SK-N-SH (cell line): ENCODE measurements at regions not wholly inside any gene's neighbourhood (a gene's known extent, or its start where the extent isn't known, plus 50 kb on each side); places are given as distances from the start of the nearest gene placed in this dataset.
"Not testable (repeated sequence)": the region's sequence is repeated elsewhere in the genome, so short reads cannot be mapped to it uniquely, and the experiment has no call there.

ENCODE experiments used
- CTCF ChIA-PET: fragments of 300-600, 350-600 bp; formaldehyde crosslinking; extraction: SDS; loops from one replicate; lab custom pipeline; 2021; lab: Yijun Ruan, JAX
- POLR2A ChIA-PET: fragments of 350-600 bp; sonication (Branson Sonifier 250); formaldehyde crosslinking; extraction: SDS; loops from one replicate; lab custom pipeline; 2020; ENCODE audit warnings: antibody characterized with exemption, inconsistent platforms; lab: Yijun Ruan, JAX
- DNase-seq: peaks from one replicate; pipeline ENCODE4 v3.0.0; 2012
- H2AFZ ChIP-seq: fragments of 200-600 bp; sonication (generic); 2 replicates; pipeline ENCODE4 v1.8.1; 2016; ENCODE audit warnings: antibody characterized with exemption, mild to moderate bottlenecking, low read depth
- H3F3A ChIP-seq: fragments of 200-600 bp; sonication (generic); replicated peaks from 2 replicates; pipeline ENCODE3; 2016; ENCODE audit warnings: antibody characterized with exemption, mild to moderate bottlenecking; ENCODE audit not compliant: insufficient read depth
- H3K27ac ChIP-seq, 2 experiments: fragments of 200-500 bp in 1 of 2; fragments of 200-600 bp in 1 of 2; sonication (Bioruptor generic) in 1 of 2; sonication (generic), shearing (Covaris generic) in 1 of 2; 2 replicates each; pipeline versions ENCODE4 v1.5.1 to v1.6.1; 2014 to 2016; ENCODE audit warnings: low read depth in 2 of 2, inconsistent platforms in 1 of 2, low read length in 1 of 2, mild to moderate bottlenecking in 1 of 2, mixed read lengths in 1 of 2
- H3K27me3 ChIP-seq: fragments of 200-600 bp; sonication (generic), shearing (Covaris generic); 2 replicates; pipeline ENCODE4 v1.6.1; 2016; ENCODE audit warnings: mixed run types; ENCODE audit not compliant: insufficient read depth
- H3K36me3 ChIP-seq, 2 experiments: fragments of 200-500 bp in 1 of 2; fragments of 200-600 bp in 1 of 2; sonication (Bioruptor generic) in 1 of 2; sonication (generic) in 1 of 2; replicated peaks in 1 of 2; 2 replicates each; pipeline versions ENCODE3 to v1.5.1; 2014 to 2016; ENCODE audit warnings: low read length in 1 of 2, mild to moderate bottlenecking in 1 of 2; ENCODE audit not compliant: insufficient read depth in 2 of 2, control insufficient read depth in 1 of 2
- H3K4me1 ChIP-seq, 2 experiments: fragments of 200-500 bp in 1 of 2; fragments of 200-600 bp in 1 of 2; sonication (Bioruptor generic) in 1 of 2; sonication (generic), shearing (Covaris generic) in 1 of 2; 2 replicates each; pipeline versions ENCODE4 v1.5.1 to v1.6.1; 2014 to 2016; ENCODE audit warnings: low read depth in 1 of 2, low read length in 1 of 2, mixed run types in 1 of 2; ENCODE audit not compliant: insufficient read depth in 2 of 2, control insufficient read depth in 1 of 2
- H3K4me2 ChIP-seq: fragments of 200-600 bp; sonication (generic), shearing (Covaris generic); 2 replicates; pipeline ENCODE4 v1.6.1; 2017; ENCODE audit warnings: mixed run types
- H3K4me3 ChIP-seq, 2 experiments: fragments of 200-500 bp in 1 of 2; fragments of 200-600 bp in 1 of 2; sonication (Bioruptor generic) in 1 of 2; sonication (generic), shearing (Covaris generic) in 1 of 2; 2 replicates each; pipeline versions ENCODE4 v1.5.1 to v1.8.1; 2014 to 2016; ENCODE audit warnings: low read depth in 2 of 2, inconsistent platforms in 1 of 2, low read length in 1 of 2, mild to moderate bottlenecking in 1 of 2, mixed read lengths in 1 of 2, moderate library complexity in 1 of 2
- H3K79me2 ChIP-seq: fragments of 200-600 bp; sonication (generic); 2 replicates; pipeline ENCODE4 v1.8.1; 2017; ENCODE audit warnings: mild to moderate bottlenecking; ENCODE audit not compliant: insufficient read depth
- H3K9ac ChIP-seq: fragments of 200-600 bp; sonication (generic); 2 replicates; pipeline ENCODE4 v1.6.1; 2017; ENCODE audit warnings: mixed run types
- H3K9me2 ChIP-seq: fragments of 200-600 bp; sonication (generic); 2 replicates; pipeline ENCODE4 v1.6.1; 2017; ENCODE audit warnings: mixed run types
- H3K9me3 ChIP-seq: fragments of 200-600 bp; sonication (generic); 2 replicates; pipeline ENCODE4 v1.6.1; 2017; ENCODE audit warnings: mixed run types, mild to moderate bottlenecking, moderate library complexity
- H4K20me1 ChIP-seq: fragments of 200-600 bp; sonication (generic); 2 replicates; pipeline ENCODE4 v1.6.1; 2017; ENCODE audit warnings: mild to moderate bottlenecking, mixed run types; ENCODE audit not compliant: insufficient read depth
- ELF1 ChIP-seq: IDR thresholded peaks from 2 replicates; pipeline ENCODE4 v1.4.0; 2012
- EZH2phosphoT487 ChIP-seq: fragments of 200-600 bp; sonication (generic); IDR thresholded peaks from 2 replicates; pipeline ENCODE4 v1.6.1; 2017; ENCODE audit warnings: low read depth, mixed run types, mild to moderate bottlenecking, antibody characterized with exemption, moderate library complexity, borderline replicate concordance
- MXI1 ChIP-seq: IDR thresholded peaks from 2 replicates; pipeline ENCODE4 v1.6.1; 2012; ENCODE audit warnings: mild to moderate bottlenecking, low read depth, low read length, improper control_type of control experiment
- PBX3 ChIP-seq: IDR thresholded peaks from 2 replicates; pipeline ENCODE4; 2012
- POLR2AphosphoS5 ChIP-seq: IDR thresholded peaks from 2 replicates; pipeline ENCODE4 v1.6.1; 2012; ENCODE audit warnings: low read depth, low read length
- RCOR1 ChIP-seq: fragments of 150-350 bp; IDR thresholded peaks from 2 replicates; pipeline ENCODE4 v1.6.1; 2017; ENCODE audit warnings: antibody characterized with exemption, low read length
- RFX5 ChIP-seq: IDR thresholded peaks from 2 replicates; pipeline ENCODE4 v1.6.1; 2012; ENCODE audit warnings: mild to moderate bottlenecking, improper control_type of control experiment, low read length
- TAF1 ChIP-seq: IDR thresholded peaks from 2 replicates; pipeline ENCODE4 v1.6.1; 2012; ENCODE audit warnings: low read depth, mild to moderate bottlenecking, low read length, moderate library complexity, borderline replicate concordance
- WGBS: methylation state at CpG from one replicate; pipeline ENCODE4 v1.1.6; 2017; ENCODE audit warnings: low lambda C conversion rate; 5-methylcytosine and 5-hydroxymethylcytosine counted together

GRCh38 chr2:228767196-228767595 lies 503.9 kb downstream of the PID1 start (continued):
- TF ChIP-seq MXI1 (no peak), EZH2phosphoT487 (no peak), RFX5 (no peak)
- TF ChIP-seq, all 33 proteins: peak for 0

GRCh38 chr2:228763379-228763981 lies 507.6 kb downstream of the PID1 start:
- POLR2A ChIA-PET = no interaction called here
- TF ChIP-seq RCOR1 = no peak

GRCh38 chr2:228762565-228762964 lies 508.5 kb downstream of the PID1 start:
- Histone ChIP-seq H3K27ac (no peak overlapping the region), H4K20me1 (no peaks in the 10 kb centered on the region), H3K4me2 (no peak overlapping the region), H3K4me3 (no peak overlapping the region), H3K79me2 (no peaks in the 10 kb centered on the region), H3K9ac (no peak overlapping the region)
- CTCF ChIA-PET = interaction anchor here (0.6 kb wide), 1 partner anchor 229 kb away, joined by 3 read pairs; no protein-coding TSS in a partner anchor
- TF ChIP-seq TAF1 (no peak), PBX3 (no peak), ELF1 (no peak), POLR2AphosphoS5 (no peak)
- TF ChIP-seq, all 33 proteins: peak for 0
- WGBS = 35% methylated on average over 2 of the region's 2 CpGs
- Histone ChIP-seq H3K9me3 (no peaks in the 10 kb centered on the region), H3K4me1 (no peaks in the 10 kb centered on the region; a peak in 1 of 4 replicates), H3K36me3 (no peaks in the 10 kb centered on the region), H3F3A (no peaks in the 10 kb centered on the region), H2AFZ (no peak overlapping the region), H3K27me3 (no peaks in the 10 kb centered on the region), H3K9me2 (no peaks in the 10 kb centered on the region)
- DNase-seq = no peak
- POLR2A ChIA-PET = no interaction called here

More at GRCh38 chr2:228763379-228763981, 507.6 kb downstream of the PID1 start:
- WGBS = 17% methylated on average over 5 of the region's 5 CpGs
- H3K9ac ChIP-seq = no peak overlapping the region
- no peaks in the 10 kb centered on the region for H3K9me3 ChIP-seq
- CTCF ChIA-PET = interaction anchor here (0.9 kb wide), 1 partner anchor 39 kb away, joined by 3 read pairs; no protein-coding TSS in a partner anchor
- H3K79me2 ChIP-seq = no peaks in the 10 kb centered on the region
- no peak overlapping the region for H3K4me2 ChIP-seq
- H3K9me2 ChIP-seq = no peaks in the 10 kb centered on the region
- H3K4me1 ChIP-seq = no peaks in the 10 kb centered on the region; a peak in 1 of 4 replicates
- H4K20me1 ChIP-seq = no peaks in the 10 kb centered on the region
- H3K27ac ChIP-seq = no peak overlapping the region
- no peak overlapping the region for H2AFZ ChIP-seq
- no peaks in the 10 kb centered on the region for H3K36me3 ChIP-seq
- no peak overlapping the region for H3K4me3 ChIP-seq
- no peak for DNase-seq
- H3F3A ChIP-seq = no peaks in the 10 kb centered on the region
- no peaks in the 10 kb centered on the region for H3K27me3 ChIP-seq

- H3K4me3 ChIP-seq, H3K36me3 ChIP-seq, H4K20me1 ChIP-seq, H3F3A ChIP-seq, H3K4me2 ChIP-seq, H3K9me2 ChIP-seq, H3K4me1 ChIP-seq, H3K79me2 ChIP-seq, H3K9me3 ChIP-seq, H2AFZ ChIP-seq, H3K27ac ChIP-seq, CTCF ChIA-PET, DNase-seq, H3K27me3 ChIP-seq, POLR2A ChIA-PET, H3K9ac ChIP-seq: not testable (repeated sequence)
- WGBS = 82% methylated on average over 23 of the region's 25 CpGs
Measured at GRCh38 chr2:228755661-228756060, 515.4 kb downstream of the PID1 start.
